Prostate gland (tissue), 2 donors: ENCODE measurements at regions not wholly inside any gene's neighbourhood (a gene's known extent, or its start where the extent isn't known, plus 50 kb on each side); places are given as distances from the start of the nearest gene placed in this dataset.

Source experiments
- POLR2A ChIP-seq: fragments of 450-650 bp; IDR thresholded peaks from one replicate; pipeline ENCODE4 v1.6.1; 2016; ENCODE audit warnings: antibody characterized with exemption, mild to moderate bottlenecking
- POLR2AphosphoS5 ChIP-seq: sonication (generic); formaldehyde crosslinking; IDR thresholded peaks from one replicate; pipeline ENCODE4 v1.6.1; 2017; ENCODE audit warnings: antibody characterized with exemption
- TF ChIP-seq, protein P1 (sequence below), 4 experiments: fragments of 200-600 bp in 2 of 4; fragments of 450-650 bp in 2 of 4; sonication (generic) in 2 of 4; IDR thresholded peaks; 1 replicate in 3 of 4; 2 replicates in 1 of 4; pipeline ENCODE4 v1.5.1; 2016 to 2019; ENCODE audit warnings: antibody characterized with exemption in 4 of 4, mild to moderate bottlenecking in 2 of 4, moderate library complexity in 2 of 4

DNA sequence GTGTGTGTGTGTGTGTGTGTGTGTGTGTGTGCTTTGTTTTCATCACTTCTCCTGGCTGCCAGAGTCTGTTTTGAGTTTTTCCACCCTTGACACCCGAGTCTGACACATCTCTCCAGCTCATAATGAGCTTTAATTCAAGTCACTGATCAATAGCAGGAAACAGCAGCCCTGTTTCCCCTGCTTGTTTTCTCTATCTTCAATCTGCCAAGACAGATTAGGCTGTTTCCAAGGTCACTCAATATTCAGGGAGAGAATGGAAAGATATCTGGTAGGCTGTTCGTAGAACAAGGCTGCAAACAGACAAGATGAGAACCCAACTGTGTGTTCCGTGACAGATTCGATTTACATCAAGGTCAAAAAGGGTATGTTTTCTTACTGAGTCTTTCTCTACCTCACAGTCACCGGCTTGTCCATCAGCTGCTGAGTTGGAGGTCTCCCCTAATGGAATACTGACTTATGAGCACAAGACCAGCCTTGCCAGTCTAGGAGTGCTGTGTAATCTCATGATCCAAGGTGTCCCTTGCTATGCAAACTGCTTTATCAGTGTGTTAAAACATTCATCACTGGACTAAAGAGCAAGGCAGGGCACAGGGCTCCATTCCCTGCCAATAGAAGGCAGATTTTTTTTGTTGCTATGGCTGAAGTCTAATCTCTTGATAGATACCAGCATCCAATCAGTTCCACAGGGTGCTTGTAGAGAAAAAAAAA is 187.9 kb upstream of the LMCD1 start:
- TF ChIP-seq, protein P1, sequence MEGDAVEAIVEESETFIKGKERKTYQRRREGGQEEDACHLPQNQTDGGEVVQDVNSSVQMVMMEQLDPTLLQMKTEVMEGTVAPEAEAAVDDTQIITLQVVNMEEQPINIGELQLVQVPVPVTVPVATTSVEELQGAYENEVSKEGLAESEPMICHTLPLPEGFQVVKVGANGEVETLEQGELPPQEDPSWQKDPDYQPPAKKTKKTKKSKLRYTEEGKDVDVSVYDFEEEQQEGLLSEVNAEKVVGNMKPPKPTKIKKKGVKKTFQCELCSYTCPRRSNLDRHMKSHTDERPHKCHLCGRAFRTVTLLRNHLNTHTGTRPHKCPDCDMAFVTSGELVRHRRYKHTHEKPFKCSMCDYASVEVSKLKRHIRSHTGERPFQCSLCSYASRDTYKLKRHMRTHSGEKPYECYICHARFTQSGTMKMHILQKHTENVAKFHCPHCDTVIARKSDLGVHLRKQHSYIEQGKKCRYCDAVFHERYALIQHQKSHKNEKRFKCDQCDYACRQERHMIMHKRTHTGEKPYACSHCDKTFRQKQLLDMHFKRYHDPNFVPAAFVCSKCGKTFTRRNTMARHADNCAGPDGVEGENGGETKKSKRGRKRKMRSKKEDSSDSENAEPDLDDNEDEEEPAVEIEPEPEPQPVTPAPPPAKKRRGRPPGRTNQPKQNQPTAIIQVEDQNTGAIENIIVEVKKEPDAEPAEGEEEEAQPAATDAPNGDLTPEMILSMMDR (IDR thresholded peaks at IDR 0.05) = no peak
- no peak for TF ChIP-seq POLR2A
- no peak for TF ChIP-seq POLR2AphosphoS5
